ENCODE measurements at regions not wholly inside any gene's neighbourhood (a gene's known extent, or its start where the extent isn't known, plus 50 kb on each side); places are given as distances from the start of the nearest gene placed in this dataset.

DNA sequence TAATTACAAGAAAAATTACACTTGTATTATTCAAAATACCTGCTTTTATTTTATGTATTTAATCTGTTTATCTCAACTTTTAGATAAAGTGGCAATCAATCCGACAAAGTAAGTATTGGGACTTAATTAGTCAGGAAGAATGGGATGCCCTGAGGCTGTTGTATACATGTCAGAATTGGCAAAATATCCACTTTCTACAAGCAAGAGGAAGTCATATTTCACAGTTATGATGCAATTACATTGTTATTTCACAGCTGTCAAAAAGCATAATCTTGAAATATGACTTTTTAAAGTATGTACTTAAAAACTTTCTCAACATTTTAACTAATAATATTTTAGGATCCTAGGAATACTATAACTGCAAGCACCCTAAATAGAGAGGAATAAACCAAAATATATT is 357.1 kb upstream of the MGAT4C start:
- TF ChIP-seq, protein P1, sequence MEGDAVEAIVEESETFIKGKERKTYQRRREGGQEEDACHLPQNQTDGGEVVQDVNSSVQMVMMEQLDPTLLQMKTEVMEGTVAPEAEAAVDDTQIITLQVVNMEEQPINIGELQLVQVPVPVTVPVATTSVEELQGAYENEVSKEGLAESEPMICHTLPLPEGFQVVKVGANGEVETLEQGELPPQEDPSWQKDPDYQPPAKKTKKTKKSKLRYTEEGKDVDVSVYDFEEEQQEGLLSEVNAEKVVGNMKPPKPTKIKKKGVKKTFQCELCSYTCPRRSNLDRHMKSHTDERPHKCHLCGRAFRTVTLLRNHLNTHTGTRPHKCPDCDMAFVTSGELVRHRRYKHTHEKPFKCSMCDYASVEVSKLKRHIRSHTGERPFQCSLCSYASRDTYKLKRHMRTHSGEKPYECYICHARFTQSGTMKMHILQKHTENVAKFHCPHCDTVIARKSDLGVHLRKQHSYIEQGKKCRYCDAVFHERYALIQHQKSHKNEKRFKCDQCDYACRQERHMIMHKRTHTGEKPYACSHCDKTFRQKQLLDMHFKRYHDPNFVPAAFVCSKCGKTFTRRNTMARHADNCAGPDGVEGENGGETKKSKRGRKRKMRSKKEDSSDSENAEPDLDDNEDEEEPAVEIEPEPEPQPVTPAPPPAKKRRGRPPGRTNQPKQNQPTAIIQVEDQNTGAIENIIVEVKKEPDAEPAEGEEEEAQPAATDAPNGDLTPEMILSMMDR (conservative IDR thresholded peaks at IDR 0.05; ENCODE audit: low read depth, low read length): no peak
- no peak overlapping the region for H3K4me3 ChIP-seq (ENCODE audit: low read depth, low read length)
- DNase-seq (ENCODE audit: low read depth): no peak

DNA sequence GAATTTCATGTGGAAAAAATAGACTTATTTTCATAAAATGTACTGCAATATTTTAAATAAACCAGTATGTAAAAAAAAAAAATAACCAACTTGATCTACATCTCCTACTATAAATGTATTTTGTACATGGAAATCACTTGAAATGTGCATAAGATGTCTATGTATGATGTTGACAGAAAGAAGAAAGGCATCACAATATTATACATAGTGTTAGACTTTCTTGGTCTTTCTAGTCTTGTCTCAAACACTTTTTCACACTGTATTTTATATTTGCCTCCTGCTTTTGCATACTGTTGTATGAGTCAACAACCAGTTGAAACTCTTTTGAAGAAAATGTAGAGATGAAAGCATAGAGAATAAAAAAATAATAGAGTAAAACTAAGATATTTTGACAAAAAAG is 352.4 kb upstream of the MGAT4C start:
- TF ChIP-seq, protein P1 (conservative IDR thresholded peaks at IDR 0.05; ENCODE audit: low read depth, low read length): no peak
- no peak for DNase-seq (ENCODE audit: low read depth)
- no peak overlapping the region for H3K4me3 ChIP-seq (ENCODE audit: low read depth, low read length)

DNA sequence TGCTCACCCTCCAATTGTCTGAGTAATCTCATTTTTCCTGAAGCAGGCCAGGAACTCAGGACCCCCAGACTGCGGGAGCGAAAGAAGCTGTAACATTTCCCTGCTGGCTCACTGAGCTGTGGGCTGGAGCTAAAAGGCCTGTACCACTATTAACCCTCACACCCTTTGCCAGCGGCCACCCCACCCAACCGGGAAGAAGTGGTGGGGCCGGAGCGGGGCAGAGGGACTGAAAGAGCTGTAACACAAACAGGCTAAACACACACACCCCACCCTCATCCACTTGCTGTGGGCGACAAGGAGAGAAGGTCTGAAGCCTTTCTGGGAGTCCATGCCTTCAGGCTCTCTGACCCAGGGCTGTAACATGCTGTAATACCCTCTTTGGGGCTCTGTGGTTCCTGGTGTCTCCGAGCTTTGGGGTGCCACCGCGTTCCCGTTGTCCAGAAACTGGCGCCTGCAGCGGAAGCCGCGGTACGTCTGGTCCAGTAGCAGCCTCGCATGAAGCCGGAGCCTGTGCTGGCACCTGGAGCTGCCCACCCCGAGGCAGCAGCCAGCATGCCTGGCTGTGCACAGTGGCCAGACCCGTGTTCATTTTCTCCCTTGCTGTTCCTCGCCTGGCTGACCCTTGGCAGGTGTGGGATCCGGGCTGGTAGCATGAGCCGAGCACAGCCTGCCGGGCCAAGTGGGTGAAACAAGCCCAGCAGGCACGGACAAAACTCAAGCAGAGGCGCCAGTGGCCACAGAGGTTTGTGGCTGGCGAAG is 345.5 kb upstream of the MGAT4C start:
- TF ChIP-seq, protein P1 (conservative IDR thresholded peaks at IDR 0.05; ENCODE audit: low read depth, low read length): no peak
- no peak overlapping the region for H3K4me3 ChIP-seq (ENCODE audit: low read depth, low read length)
- DNase-seq (ENCODE audit: low read depth): no peak

DNA sequence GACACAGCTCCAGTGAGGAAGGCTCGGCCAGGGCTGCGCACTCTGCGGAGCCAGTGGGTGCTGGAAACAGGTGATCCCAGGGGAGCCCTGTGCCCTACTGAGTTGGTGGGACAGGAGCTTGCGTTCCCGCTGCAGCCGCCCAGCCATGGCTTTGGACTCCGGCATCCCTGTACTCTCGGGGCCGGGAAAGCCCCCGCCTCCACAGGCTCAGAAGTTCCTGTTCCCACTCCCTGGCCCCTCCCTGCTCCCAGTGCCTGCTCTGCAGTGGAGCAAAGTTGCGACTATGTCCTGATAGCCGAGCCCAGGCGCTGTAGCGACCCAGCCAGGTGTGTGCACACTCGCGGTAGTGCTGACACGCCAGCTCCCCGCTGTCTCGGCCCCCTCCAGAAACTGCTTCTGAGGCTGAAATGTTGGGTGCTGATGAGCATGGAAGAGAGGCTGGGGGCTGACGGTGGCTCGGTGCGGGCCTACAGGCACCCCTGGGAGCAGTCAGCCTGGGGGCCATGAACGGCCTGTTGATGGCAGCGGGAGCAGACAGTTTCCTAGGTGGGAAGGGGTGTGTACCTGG is 344.6 kb upstream of the MGAT4C start:
- TF ChIP-seq, protein P1 (conservative IDR thresholded peaks at IDR 0.05; ENCODE audit: low read depth, low read length): no peak
- no peak for DNase-seq (ENCODE audit: low read depth)
- H3K4me3 ChIP-seq (ENCODE audit: low read depth, low read length): no peak overlapping the region

DNA sequence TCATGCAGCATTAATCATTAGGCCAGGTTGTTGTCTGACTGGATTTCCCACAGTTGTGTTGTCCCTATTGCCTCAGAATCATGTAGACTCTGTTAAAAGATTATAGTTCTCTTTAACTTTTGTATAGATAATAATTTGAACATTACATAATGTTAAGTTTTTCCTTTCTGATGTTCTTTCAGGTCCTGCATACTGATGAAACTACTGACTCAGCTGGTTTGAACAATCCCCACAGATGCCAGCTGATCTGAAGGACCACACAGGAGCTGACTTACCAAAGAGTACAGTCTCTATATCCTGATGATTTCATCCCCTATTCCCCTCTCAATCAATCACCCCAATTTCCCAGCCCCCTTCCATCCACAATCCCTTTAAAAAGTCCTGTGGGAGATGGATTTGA is 341.2 kb upstream of the MGAT4C start:
- no peak overlapping the region for H3K4me3 ChIP-seq (ENCODE audit: low read depth, low read length)
- TF ChIP-seq, protein P1 (conservative IDR thresholded peaks at IDR 0.05; ENCODE audit: low read depth, low read length): no peak
- no peak for DNase-seq (ENCODE audit: low read depth)

DNA sequence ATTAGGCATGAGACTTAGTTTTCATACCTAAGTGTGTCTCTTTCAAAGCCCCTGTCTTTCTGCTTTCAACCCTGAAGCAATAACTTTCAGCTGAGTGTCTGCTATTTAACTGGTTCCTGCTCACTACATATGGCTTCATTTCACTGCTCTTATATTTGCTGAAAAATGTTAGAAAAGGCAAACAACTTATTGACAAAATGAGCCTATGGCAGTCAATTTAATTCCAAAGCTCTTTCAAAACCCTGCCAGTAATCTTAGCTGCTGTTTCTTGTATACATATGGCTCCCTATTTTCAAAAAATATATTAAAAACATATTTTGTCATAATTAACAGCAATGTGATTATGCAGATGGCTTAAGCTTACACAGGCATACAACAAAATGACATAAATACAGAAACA is 334.1 kb upstream of the MGAT4C start:
- H3K4me3 ChIP-seq (ENCODE audit: low read depth, low read length): no peak overlapping the region
- no peak for DNase-seq (ENCODE audit: low read depth)
- TF ChIP-seq, protein P1 (conservative IDR thresholded peaks at IDR 0.05; ENCODE audit: low read depth, low read length): no peak

DNA sequence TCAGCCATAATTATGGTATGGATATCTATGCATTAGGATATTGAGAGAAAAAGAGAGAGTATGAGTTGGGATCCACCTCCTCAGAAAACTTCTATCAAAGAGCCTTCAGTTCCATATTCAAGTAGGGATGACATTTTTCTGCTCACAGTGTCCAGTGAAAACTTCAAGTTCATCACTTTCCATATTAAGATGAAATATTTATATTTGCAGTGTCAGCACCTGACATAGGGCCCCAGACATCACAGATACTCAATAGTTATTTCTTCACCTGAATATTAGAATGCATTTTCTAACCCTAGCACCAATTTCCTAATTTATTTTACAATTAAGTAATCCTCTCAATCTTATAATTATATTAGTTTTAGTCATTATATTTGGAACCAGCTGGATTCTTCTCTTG is 318.0 kb upstream of the MGAT4C start:
- DNase-seq (ENCODE audit: low read depth): no peak
- TF ChIP-seq, protein P1 (conservative IDR thresholded peaks at IDR 0.05; ENCODE audit: low read depth, low read length): no peak
- no peak overlapping the region for H3K4me3 ChIP-seq (ENCODE audit: low read depth, low read length)
